Activated gamma-delta T cell treated with Interleukin-2 at 50 U/mL for 16 hours (primary cell): ENCODE measurements at regions not wholly inside any gene's neighbourhood (a gene's known extent, or its start where the extent isn't known, plus 50 kb on each side); places are given as distances from the start of the nearest gene placed in this dataset.

ENCODE experiments used
- DNase-seq: peaks from one replicate; pipeline ENCODE4 v3.0.0-alpha.2; 2020

DNA sequence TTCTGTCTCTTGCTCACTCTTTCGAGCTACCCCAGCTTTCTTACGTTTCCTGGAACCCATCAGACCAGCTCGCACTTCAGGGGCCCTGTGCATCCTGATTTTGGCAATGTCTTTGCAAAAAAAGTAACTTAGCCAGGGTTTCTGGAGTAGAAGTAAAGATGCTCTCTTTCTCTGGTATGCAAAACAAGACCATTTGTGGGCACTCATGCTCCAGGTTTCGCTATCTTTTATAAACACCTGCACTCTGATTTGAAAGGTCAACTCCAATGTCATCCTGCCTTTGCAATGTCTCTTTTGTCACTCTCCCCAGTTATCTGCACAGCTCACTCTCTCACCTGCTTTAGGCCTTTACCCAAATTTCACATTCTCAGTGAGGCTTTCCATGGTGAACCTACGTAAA lies 869.1 kb downstream of the QKI start:
- DNase-seq: no peak

DNA sequence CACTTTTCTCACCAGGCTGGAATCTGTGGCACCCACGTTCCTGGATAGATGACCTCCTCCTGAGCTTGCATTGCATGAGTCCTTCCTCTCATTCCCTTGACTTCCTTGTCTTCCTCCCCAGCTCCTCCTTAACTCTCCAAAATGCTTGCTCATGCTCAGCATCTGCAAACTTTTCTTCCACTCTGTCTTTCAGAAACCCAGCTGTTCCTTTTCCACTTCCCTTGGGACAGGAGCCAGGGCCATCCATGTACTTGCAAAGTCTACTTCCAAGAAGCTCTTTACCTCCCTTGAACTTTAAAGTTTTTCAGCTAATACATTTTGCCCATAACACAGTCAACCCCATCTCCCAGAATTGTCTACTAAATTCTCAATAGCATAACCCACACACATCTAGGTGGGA lies 861.7 kb downstream of the QKI start:
- DNase-seq: no peak

DNA sequence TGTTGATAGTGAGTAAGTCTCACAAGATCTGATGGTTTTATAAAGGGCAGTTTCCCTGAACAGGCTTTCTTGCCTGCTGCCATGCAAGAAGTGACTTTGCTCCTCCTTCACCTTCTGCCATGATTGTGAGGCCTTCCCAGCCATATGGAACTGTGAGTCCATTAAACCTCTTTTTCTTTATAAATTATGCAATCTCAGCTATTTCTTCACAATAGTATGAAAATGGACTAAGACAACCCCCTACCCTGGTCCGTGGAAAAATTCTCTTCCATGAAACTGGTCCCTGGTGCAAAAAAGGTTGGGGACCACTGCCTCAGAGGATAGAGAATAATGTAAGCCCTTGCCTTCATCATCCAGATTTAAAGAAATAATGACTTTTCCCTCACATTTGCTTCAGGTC lies 861.3 kb downstream of the QKI start:
- no peak for DNase-seq

DNA sequence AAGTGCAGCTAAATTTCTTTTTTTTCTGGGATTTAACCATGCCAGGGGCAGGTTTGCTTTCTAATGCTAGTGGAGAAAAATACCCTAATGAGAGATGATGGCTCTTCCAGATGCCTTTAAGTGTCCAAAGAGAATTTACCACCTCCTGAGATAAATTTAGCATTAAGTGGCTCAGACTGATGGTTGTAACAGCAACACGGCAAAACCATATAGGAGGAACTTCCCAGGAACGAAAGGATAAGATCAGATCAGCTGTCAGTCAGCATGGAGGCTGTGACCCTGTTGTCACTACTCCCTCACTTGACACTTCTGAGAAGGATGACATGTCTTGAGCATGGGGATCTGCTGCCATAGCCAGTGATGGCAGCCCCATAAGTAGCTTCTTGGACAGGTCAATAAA lies 860.0 kb downstream of the QKI start:
- no peak for DNase-seq

DNA sequence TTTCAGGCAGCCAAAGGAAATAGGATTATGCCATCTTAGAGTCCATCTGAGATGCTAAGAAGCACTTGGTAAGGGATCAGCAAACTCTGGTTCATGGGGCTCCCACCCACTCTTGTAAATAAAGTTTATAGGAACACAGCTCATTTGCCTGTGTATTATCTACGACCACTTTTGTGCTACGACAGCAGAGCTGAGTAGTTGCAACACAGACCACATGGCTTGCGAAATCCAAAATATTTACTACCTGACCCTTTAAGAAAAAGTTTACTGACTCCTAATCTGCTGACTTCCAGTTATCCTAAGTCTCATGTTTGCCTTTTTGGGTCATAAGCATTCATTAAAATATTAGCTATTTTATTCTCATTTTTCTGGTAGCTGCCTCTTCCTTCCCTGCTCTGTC lies 859.0 kb downstream of the QKI start:
- DNase-seq: no peak

DNA sequence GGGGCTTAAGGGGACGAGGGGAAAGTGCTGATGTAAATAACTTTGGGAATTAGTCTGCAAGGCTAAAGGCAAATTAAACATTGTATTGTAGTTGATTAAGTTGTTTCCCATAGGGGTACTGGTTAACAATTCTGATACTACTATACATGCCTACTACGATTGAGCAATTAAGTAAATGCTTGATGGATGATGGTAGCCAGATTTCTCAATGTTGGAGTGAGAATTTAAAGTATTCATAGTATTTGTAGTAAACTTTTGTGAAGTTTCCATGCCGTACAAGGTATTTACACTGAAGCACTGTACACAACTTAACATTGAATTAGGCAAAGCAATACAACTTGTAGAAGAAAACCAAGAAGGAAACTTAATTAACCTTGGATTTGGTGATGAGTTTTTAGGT lies 852.3 kb downstream of the QKI start:
- DNase-seq: no peak

DNA sequence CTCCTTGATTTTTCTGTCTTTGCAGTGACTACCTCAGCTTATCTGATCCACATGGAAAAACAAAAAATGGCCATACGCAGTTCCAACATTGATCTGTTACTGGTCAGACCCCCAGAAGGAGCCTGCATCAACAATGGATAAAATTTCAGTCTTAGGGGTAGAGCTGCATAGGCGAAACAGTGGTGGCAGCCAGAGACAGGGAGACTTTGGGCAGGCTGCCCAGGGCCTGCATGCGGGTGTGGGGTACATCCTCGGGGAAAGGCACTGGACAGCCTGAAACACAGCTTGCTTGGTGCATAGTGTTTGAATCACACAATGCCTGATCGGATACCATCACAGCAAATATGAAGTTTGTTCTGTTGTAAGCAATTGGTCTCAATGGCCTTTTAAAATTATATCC lies 847.8 kb downstream of the QKI start:
- no peak for DNase-seq

DNA sequence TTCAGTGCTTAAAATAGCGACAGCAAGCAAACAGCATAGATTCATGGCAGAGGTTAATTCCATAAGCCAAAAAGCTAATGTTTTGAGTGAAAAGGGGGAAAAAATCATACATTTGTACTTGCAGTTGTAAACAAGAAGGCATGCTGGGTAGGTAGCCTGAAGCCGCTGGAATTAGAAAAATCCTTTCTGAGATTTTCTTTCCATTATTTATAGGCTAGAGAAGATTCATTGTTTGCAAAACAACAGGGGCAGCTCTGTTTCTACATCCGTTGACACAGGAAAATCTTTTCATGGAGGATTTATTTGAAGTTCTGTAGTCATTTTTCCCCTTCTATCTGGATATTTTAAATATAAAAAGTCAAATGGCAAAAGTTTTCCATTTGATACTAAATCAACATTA lies 843.9 kb downstream of the QKI start:
- DNase-seq: no peak

DNA sequence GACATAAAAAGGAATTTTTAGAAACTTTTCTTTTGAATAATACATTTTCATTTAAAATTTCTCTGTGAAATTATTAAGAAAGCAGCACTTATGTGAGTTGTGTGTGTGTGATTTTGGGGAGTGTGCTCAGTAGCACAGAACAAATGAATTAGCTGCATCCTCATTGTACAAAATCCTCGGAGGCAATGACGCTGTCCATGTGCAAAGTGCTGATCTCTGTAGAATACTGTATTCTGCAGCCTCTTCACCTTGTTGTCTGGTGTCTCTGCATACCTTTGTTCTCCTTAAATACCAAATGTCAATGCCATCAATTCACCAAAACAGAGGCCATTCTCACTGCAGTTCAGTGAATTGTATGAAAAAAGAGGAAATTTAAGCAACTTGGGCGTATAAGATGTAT lies 838.4 kb downstream of the QKI start:
- DNase-seq: no peak

DNA sequence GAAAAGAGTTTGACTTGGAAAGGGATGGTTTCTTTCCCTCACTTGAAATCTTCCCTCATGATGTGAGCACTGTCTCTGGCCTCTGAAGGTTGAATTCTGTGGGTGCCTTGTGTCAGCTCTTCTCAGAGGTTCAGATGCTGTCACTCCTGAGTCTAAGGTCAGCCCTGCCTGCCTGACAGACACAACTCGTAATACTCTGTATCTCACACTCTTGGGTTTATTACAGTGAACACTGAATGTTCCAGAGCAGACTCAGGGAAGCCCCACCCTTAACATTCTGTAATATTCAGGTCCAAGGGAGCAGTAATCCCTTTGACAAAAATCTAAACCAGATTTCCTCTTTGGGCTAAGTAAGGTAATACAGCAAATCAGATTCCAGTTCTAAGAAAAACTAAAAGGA lies 837.8 kb downstream of the QKI start:
- DNase-seq: no peak

DNA sequence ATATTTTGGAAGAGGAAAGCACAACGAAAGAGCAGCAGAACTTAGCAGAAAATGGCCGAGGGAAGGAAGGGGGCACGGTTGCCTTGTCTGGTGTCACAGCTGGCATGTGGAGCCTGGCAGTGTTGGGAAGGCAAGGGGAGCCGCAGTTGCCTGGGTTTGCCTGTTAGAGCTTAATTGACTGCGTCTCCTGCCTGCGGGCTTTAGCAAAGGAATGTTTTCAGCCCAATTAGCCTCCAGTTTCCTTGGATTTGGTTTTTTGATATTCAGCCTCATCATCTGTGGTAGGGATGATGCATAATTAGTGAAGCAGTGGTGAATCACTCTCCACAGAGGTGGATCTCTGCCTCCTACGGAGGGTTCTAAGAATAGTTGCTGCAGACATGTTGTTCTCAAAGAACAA lies 832.6 kb downstream of the QKI start:
- no peak for DNase-seq

DNA sequence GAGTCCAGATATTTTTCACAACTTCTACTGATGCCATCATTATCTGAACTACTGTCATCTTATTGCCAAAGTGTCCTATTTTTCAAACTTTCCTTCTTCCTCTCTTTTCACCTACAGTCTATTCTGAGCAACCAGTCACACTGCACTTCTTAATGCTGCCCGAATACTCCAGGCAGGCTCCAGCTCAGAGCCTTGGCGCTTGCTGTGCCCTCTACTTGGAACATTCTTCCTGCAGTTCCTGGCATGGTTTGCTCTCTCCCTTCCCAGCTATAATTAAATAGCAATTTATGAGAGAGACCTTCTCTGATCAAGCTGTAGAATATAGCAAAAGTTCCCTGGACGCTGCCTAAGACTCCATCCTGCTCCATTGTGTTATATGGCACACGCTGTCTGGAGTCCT lies 831.6 kb downstream of the QKI start:
- no peak for DNase-seq

DNA sequence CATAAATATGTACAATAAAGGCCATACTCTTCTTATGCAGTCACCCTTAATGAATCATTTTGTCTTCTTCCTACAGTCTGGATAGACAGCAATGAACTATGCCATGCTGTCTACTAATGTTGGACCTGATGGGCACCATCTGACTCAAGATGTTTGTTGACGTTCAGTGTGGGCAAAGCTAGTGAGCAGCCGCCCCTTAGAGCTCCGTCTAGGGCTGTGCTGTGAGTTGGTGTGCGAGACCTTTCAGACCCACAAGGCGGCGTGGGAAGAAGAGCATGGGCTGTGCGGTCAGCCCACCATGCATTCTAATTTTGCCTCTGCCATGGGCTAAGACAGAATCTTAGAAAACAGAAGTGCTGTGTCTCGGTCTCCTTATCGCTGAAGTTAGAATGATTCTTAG lies 829.4 kb downstream of the QKI start:
- DNase-seq: no peak

DNA sequence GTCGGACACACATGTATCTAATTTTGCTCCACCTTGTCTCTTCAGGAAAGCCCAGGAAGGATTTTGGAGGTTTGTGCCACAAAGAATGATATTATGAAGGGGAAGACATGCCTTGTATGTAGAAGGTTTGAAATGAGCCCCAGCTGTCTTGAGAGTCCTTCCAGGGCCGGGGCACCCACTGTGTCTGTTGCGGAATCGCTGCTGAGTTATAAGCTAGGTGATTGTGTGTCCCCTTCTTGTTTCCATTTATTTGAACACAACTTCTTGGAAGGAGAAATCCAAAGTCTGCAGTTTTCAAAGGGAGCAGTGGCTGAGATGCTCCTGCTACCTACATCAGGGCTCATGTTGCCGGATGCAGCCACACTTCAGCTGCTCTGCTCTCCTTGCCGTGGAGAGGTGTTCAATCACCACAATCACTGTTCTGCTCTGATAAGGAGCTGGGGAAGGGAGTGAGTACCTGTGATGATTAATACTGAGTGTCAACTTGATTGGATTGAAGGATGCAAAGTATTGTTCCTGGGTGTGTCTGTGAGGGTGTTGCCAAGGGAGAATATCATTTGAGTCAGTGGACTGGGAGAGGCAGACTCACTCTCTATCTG lies 828.6 kb downstream of the QKI start:
- DNase-seq: no peak

DNA sequence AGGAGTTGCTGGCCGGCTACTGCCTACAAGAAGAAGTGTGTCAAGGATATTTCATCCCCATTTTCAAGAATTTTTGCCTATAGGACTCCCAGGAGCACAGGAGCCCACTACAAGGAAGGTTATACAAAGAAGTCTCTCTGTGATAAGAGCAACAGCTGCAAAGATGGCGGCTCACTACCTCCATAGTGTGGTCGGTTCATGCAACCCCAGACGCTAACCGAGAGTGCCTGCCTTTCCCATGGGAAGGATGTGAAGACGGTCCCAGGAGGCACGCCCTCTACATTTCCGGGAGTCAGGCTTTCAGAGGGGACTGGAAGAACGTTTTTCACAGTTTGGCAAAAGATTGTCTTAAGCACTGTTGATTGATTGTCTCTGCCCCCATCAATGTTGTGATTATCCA lies 816.3 kb downstream of the QKI start:
- no peak for DNase-seq

DNA sequence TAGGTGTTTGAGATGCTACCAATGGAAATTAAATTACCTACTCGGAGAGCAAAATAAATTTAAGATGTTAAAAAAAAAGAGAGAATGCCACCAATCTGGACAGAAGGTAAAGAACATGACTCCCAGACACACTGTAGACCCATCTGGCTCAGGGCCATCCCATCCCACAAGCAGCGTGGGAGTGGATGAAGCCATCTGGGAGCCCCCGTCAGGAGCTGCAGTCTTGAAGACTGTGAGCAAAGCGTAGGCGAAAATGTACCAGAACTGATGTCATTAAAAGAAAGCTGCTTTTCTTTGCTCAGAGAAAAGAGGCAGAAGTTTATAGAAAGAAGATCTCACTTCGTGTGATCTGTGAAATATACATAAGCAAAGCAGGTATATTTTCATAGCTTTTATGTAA lies 815.7 kb downstream of the QKI start:
- DNase-seq: no peak

DNA sequence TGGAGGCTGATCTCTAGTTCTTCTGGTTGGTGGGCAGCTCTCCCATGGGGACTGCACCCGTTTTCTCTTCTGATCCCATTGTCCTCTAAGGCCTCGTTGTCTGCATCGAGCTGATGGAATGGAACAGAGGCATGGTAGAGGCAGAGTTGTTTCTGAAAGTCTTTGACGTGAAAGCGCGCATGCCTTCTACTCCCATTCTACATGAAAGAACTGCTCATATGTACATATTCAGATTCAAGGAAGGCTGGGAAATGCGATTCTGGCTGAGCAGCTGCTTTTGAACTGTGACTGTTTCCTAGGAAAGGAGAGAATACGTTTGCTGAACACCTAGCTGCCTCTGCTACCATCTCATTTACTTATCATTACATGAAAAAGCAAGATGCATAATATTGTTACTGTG lies 815.2 kb downstream of the QKI start:
- DNase-seq: no peak

DNA sequence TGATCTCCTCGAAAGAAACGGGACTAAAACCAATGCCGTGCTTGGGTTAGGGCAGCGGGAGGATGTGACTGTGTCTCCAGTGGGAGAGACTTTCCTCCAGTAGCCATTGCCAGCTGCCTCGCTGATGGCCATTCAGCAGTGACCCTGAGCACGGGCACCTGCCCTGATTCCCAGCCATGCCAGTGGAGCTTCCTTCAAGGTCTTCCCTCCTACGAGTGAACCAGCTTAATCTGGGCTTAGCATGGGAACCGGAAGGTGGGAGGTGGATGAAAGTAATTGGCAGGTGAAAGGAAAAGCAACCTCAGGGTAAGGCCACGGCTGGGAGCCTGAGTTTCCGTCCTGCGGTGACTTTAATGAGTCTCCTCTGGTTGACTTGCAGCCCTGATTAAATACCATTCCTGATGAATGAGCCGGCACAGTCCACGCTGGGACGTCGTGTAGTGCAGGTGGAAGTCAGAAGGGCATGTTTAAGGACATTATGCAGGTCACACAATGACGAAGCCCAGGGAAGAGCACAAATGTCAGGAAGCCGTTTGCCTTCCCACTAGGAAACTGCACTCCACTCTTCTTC lies 813.5 kb downstream of the QKI start:
- no peak for DNase-seq

DNA sequence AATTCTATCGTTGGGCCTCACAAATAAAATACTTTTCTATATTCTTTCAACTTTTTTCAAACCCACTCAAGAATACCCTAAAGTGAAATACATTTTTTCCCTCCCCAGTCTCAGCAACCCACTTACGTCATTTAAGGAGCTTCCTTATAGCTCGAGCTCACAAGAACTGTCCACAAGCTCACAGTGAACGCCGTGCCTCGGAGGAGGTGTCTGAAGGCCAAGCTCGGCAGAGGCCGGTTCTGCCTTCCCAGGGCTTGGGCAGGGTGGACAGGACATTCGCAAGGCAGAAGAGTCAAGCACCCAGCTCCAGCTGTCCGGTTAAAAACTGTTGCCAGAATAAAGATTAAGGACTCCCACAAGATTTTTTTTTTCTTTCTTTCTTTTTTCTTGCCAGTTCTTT lies 802.3 kb downstream of the QKI start:
- DNase-seq: no peak

DNA sequence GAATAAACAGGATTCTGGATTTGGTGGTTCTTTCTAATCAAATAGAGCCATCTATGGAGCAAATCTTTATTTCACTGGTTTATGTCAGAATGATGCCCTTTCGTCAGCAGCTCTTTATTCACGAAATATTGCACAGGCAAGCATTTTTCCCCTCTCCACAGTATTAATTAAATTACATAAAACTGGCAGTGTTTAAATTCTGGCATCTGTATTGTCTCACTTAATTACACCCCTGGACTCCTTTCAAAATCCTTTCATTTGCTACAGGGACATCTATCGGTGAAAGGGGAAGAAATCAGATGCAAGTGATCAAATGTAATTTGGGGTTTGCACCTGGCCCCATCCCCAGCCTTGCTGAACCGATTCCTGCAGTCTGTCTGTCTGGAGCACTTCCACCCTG lies 801.9 kb downstream of the QKI start:
- no peak for DNase-seq

DNA sequence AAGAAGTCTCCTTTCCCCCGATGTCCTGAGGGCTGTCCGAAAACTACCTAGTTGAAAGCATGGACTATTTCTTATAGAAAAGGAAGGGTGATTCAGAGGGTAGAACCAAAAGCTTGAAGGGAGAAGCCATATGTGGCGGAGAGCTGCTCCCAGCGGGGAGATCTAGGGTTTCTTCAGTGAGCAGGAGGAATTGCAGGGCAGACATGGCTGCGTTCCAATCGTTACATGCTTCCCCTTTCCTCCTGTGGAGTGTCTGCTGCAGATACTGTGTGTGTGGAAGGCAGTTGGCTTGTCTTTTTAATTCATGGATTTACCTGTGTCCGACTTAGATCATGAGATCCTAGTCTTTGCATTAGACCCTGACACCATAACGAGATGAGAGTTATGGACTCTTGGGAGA lies 799.5 kb downstream of the QKI start:
- DNase-seq: no peak

DNA sequence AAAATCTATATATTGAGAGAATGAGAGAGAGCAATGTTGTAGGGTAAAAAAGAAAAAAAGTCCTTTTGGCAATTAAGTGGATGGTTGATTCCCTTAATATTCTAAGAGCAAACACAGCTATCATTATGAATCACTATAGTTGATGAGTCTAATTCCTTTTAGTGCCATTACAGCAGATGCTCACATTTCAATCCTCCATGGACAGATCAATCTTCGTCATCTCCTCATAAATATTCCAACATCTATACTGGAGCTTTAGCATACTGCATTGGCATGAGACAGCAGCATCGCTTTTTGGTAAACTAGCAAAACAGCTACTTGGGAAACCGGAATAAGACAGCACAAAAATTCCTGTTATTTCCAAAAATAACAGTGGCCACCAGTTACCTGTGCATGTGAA lies 796.7 kb downstream of the QKI start:
- no peak for DNase-seq

DNA sequence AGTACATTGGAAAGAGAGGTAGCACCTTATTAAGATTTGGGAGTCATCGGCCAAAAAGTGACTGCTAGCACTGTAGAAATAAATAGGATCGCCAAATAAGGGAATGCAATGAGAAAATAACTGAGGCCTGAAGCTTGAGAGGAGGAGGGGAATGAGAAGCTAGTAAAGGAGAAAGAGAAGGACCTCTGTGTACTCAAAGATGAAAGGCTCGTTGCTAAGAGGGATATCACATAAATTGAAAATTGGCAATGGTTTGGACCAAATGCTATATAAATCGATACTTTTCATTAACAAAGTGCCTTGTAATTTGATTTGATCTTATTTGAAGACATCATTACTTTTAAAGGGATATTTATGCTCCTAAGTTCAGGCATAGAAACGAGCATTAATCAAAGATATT lies 796.3 kb downstream of the QKI start:
- no peak for DNase-seq

DNA sequence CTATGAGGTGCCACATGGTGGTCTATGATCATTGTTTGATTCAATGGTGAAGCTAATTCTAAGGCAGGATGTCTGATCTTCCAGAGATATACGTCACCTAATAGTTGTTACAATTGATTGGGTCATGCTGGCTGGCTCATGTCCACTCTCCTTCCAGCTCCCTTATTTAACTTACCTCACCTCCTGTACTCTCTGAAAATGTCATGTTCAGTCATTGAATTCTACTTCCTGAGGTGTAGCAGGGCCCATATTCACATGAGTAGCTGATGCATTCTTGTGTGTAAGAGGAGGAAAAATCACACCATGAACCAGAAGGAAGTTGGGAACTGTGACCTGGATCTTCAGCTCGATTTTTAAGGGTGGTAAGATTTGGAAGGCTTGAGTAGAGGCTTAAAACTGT lies 795.8 kb downstream of the QKI start:
- no peak for DNase-seq

DNA sequence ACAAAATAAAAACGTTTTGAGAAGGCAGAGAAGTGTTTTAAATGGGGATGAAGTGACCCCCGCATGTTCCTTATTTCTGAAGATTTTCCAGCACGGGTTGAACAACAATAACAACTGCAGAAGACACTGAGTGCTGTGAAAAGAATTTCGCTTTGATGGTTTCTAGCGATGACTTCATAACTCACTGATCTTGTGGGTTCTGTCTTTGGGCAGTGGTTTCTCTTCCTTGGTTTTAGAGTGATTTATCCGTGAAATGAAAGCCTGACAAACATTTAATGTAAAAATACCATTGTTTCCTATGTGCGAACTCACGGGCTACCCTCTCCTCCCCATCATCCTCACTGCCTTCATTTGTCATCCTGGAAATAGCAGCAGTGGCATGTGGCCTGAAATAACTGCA lies 793.9 kb downstream of the QKI start:
- DNase-seq: no peak
